HL-60/S4 (cell line): ENCODE measurements at regions not wholly inside any gene's neighbourhood (a gene's known extent, or its start where the extent isn't known, plus 50 kb on each side); places are given as distances from the start of the nearest gene placed in this dataset.

Experiments
- in situ Hi-C: fragments of 300-500 bp; cut with MboI; formaldehyde crosslinking; loops from 2 replicates; pipeline ENCODE4 v1.14.3; 2022; ENCODE audit warnings: low sequenced_read_pairs

DNA sequence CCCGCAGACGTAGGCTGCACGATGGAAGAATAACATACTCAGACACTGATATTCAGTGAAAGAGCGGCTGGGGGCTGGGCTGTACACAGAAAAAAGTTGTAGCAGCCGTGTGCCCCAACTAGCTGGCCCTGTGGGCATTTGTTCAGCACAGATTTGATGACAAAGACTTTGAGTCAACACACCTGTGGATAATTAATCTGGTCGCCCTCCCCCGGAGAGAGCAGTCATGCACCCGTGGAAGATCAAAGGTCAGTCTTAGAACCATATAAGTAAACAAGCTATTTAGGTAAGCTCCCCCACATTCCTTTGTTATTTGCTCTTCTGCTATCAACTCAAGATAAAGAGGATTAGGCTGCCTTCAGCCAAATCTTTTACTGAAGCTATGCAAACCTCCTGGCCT lies 148.4 kb upstream of the HMCN1 start:
- in situ Hi-C loops, result no loop called here

DNA sequence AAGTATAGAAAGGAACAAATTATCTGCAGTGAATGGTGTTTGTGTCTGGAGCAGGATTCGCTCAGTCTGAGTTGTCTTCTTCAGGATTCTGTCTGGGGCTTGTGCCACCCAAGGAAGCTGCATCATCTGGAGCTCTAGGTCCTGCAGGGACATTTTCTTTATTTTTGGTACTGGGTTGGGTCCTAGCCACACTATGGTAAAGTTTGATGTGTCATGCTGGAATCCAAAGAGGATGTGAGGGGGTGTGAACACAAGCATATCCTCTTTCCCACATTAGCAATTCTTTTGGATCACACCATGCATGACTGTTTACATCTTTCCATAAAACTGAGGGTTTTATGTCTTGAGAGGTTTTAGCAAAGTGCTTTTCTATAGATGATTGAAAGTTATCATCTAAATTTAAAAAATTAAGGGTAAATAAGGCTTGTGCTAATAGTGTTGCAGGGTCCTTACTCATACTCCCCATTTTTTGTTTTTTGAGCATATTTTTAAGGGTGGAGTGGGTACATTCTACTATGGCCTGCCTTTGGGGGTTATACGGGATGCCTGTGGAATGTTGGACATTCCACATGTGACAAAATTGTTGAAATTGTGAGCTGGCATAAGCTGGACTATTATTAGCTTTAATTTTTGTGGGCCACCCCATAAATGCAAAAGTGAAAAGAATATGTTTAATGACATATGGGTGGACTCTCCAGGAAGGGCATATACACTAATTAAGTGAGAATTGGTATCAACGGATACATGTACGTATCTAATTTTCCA lies 152.0 kb upstream of the HMCN1 start:
- in situ Hi-C loops, result no loop called here

DNA sequence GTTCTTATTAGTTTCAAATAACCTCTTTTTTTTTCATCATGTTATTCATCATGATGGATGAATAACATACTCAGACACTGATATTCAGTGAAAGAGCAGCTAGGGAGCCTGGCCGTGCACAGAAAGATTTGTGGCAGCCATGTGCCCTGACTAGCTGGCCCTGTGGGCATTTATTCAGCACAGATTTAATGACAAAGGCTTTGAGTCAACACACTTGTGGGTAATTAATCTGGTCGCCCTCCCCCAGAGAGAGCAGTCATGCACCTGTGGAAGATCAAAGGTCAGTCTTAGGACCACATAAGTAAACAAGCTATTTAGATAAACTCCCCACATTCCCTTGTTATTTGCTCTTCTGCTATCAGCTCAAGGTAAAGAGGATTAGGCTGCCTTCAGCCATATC lies 153.2 kb upstream of the HMCN1 start:
- in situ Hi-C loops, result no loop called here

DNA sequence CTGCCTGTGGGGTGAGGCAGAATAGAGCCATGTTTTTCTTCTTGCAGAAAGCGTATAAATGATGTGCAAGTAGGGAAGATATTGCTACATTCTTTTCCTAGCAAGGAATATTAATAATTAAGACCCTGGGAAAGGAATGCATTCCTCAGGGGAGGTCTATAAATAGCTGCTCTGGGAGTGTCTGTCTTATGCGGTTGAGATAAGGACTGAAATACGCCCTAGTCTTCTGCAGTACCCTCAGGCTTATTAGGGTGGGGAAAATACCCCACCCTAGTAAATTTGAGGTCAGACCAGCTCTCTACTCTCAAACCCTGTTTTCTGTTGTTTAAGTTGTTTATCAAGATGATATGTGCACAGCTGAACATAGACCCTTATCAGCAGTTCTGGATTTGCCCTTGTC lies 155.9 kb upstream of the HMCN1 start:
- in situ Hi-C loops, result no loop called here

DNA sequence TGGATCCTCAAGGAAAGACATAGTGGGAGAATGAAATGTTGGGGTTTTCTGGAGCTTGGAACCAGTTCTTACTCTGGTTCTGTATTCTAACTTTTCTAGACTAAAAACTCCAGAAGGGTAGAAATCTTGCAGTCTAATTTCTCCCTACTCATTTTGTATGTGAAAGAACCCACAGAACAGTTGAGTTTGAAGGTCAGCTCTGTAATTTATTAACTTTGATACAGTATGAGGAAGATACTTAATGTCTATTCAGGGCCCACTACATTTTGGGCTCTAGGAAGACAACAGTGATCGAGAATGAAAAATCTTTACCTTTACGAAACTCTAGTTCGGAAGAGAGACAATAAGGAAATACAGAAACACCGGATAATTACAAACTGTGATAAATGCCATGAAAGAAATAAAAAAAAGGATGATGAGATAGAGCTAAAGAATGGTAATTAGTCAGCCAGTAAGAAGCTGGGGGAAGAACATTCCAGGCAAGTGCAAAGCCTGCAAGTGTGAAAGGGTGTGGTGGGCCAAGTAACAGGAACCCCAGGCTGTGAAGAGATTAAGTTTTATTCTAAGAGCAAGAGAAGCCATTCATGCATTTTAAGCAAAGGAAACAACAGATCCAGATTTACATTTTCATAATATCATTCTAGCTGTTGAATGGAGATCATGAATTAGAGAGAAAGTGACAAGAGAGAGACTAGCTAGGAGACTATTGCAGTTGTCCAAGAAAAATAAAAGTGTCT lies 159.9 kb upstream of the HMCN1 start:
- in situ Hi-C loops, result loop anchor here (25.0 kb wide), 1 partner anchor 262 kb away; the partner anchor contains the start of gene IVNS1ABP

DNA sequence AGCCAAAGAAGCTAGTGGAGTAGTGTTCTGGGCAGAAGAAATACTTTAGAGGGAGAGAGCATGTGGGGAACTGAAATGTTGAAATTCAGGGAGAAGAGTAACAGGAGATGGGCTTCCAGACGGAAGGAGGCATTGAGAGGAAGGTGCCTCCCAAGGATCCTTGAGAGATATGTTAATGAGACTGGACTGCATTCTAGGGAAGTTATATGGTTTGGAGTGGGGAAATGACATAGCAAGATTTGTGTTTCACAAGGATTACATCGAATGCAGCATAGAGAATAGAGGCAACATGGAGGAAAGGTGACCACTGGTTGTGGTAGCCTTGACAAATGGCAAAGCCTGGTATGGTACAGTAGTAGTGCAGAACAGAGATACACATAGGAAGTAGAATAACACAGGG lies 160.5 kb upstream of the HMCN1 start:
- in situ Hi-C loops, result loop anchor here (25.0 kb wide), 1 partner anchor 261 kb away; the partner anchor contains the start of gene IVNS1ABP

DNA sequence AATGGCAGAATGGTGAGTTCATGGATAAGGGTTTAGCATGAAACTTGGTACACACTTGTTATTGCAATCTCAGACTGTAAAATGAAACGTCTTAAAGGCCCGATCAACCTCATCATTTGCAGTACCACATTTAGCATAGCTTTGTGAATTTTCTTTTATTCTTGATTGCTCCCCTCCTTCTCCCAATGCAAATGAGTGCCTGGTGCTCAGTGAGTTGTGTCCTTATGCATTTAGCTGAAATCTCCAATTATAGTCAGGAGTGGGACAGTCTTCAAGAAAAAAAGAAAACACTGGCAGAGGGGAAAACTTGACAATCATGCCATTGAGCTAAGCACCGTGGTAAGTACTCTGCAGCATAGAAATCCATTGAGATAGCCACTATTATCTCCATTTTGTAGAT lies 161.0 kb upstream of the HMCN1 start:
- in situ Hi-C loops, result loop anchor here (25.0 kb wide), 1 partner anchor 261 kb away; the partner anchor contains the start of gene IVNS1ABP

DNA sequence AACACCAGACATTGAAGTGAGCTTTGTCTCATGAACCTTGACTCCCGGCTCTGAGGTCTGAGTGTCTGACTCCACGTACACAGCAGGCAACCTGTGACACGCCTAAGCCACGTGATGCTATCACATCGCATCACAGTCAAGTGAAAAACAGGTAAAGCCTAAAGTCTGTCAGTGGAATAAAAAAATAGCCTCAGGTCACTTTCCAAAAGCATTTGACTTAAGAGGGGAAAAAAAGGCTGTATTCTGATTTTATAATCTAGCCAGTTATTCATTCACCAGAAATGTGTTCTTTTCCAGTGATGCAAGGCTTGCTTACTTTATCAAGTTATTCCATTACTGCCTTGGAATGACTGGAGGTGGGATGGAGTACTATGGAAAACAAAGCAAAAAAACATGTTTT lies 163.2 kb upstream of the HMCN1 start:
- in situ Hi-C loops, result loop anchor here (25.0 kb wide), 1 partner anchor 259 kb away; the partner anchor contains the start of gene IVNS1ABP

DNA sequence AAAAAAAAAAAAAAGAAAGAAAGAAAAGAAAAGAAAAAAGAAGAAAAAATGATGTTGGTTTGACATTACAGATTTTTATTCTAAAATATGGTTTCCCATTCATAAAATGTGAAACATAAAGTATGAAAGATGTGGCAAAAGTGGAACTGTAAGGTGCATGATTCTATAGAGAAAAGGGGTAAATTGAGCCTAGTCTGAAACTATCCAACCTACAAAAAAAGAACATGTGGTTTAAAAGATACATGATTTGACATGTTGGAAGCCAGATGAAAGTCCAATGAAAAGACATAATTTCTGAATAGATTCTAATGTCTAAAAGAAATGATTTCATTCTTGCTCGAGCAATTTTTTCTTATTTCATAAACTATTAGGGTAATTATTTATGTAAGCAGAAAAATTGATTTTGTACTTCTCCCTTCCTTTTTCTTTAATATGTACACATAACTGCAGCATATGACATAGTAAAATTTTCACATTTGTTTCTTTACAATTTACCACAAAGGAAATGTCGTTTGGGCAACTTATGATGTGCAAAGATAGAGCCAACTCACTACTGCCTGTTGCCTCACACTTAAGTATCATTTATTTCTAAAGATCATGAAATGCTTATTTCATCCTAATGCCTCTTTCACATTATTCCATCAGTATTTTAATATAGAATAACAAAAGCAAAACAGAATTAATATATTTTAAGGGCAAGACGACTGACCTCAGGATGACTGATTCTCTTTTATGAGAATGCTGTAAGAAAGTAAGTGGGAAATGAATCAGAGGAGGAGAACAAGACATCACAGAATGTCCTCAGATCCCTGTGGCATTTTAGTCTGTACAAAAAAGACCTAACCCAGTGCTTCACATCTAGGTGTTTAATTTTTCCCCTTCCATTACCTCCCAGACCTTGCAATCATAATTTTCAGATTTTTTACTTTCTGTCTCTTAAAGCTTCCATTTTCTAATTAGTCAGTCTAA lies 165.8 kb upstream of the HMCN1 start:
- in situ Hi-C loops, result loop anchor here (25.0 kb wide), 1 partner anchor 256 kb away; the partner anchor contains the start of gene IVNS1ABP

DNA sequence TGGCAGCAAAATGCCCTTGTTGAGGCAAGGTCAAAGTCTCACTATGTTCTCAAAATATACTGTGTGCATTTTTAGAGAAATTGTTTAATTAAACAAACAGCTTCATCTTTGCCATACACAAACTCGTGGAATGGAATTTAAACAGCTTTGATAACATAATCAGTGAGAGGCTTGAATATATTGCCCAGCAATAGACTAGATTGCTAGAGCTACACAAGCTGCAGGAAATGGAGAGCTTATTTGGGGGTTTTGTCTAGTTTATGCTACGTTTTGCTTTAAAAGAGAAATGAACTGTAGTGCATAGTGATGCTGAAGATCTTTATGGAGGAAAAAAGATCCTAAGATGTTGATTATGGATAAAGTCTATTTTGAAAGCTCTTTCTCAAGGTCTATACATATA lies 166.8 kb upstream of the HMCN1 start:
- in situ Hi-C loops, result loop anchor here (25.0 kb wide), 1 partner anchor 255 kb away; the partner anchor contains the start of gene IVNS1ABP

DNA sequence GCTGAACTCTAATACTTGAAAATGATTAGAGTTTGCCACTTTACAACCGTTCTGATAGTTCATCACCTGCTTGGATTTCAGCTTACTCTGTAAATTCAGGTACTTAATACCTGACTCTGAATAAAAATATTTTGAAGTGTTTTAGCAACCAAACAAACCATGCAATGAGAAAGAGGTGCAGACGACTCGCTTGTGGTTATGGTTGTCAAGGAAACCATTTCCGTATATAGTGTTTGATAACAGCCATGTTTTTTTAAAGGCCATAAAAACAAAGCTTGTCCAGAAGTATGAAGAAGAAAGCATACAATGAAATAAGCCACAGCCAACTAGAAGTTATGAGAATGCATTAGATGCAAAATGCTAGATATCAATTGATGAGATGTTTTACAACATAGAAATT lies 167.2 kb upstream of the HMCN1 start:
- in situ Hi-C loops, result loop anchor here (25.0 kb wide), 1 partner anchor 255 kb away; the partner anchor contains the start of gene IVNS1ABP

DNA sequence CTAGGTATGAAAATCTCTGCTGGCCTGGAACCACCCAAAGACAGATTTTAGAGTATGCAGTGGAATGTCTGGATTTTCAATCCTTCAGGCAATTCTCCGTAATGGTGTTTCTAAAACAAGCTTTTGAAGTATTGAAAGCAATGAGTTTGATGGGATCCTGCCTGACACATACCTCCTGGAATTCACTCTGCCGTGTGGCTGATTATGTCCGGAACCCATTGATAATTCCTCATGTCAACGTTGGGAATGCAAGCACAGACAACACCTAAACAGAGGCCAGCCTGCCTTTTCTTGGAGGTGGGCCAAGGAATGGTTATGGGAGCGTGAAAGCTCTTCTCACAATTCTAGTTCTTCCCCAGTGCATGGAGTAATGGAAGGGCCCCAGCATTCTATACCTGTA lies 168.9 kb upstream of the HMCN1 start:
- in situ Hi-C loops, result loop anchor here (25.0 kb wide), 1 partner anchor 253 kb away; the partner anchor contains the start of gene IVNS1ABP

DNA sequence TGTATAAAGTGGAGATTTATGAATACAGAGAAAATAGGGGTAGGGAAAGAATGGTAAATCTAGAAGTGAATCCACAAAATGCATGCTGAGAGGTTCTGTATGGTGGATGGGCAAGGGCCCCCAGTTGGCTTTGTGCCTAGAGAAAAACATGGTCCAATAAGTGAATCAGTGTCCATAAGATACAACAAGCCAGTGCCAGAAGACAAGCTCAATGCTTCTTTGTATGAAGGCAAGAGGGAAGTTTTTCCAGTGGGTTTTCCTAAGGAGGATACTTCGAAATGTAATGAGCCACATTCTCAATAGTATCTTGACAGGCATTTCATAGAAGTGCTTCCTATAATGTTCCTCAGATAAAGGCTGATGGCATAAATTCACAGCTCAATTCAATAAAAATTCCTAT lies 169.4 kb upstream of the HMCN1 start:
- in situ Hi-C loops, result loop anchor here (25.0 kb wide), 1 partner anchor 253 kb away; the partner anchor contains the start of gene IVNS1ABP

DNA sequence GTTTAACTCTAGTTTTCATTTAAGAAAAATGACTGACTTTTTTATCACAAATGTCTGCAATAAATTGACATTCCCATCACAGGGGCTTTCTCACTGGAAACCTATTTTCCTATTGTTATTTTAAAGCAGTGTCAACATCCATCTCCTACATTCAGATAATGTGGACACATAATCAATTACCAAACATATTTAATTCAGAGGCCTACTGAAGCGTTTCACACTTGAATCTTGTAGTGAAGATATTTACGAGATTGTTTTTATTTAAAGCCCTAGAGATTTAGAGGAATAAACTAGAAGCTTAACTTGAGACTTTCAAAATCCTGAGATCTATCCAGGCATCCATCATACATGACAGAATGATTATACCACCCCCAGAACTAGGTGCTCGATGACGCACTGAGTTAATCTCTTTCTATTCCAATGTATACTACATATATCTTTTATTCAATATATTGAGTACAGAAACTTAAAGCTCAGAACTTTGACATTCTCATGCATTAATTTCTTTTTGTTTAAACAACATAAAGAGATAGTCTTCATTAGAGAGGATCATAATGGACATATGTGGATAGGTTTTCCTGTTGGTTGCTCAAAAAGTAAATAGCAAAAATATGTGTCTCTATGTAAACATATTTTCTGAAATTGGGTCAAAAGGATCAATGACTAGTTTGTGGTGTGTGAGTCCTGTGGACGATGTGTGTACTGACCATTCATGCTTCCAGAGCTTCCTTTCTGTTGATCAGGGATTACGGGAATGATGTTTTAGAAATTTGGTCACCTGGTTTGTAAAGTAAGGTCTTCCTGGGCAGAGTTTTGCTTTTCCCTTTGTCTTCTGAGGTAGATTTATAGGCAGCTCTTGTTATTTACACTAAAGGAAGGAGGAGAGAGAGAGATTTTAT lies 171.5 kb upstream of the HMCN1 start:
- in situ Hi-C loops, result loop anchor here (25.0 kb wide), 1 partner anchor 250 kb away; the partner anchor contains the start of gene IVNS1ABP

DNA sequence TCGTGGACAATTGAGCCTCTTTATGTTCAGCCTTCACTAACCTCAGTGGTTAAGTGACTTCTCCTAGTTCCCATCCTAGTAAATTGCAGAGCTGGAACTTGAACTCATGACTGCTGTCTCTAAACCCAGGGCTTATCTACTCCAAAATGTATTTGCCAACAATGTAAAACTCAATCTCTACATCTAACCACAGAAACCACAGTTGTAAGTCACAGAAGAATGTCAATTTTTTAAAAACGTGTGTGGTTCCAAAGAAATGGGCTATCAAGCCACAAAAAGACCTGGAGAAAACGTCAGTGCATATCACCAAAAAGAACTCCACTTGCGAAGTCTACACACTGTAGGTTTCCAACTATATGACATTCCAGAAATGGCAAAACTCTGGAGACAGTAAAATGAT lies 172.6 kb upstream of the HMCN1 start:
- in situ Hi-C loops, result loop anchor here (25.0 kb wide), 1 partner anchor 249 kb away; the partner anchor contains the start of gene IVNS1ABP

DNA sequence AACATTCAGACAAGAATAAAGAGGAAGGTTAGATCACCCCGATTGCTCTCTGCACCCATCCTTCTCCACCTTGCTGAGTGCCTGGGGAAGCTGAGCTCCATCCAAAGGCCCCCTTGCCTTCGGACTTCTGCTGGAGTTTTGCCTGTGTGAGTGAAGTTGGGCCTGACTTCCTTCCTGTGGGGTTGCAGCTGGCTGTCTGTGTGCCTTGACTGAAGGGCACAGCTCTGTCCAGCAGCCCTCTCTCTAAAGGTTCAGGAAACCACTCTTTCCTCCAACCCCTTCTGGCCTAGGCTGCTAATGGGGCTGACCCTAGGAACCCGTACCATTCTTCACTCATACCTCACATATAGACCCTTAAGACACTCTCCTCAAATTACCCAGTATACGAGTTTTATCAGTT lies 173.4 kb upstream of the HMCN1 start:
- in situ Hi-C loops, result loop anchor here (25.0 kb wide), 1 partner anchor 248 kb away; the partner anchor contains the start of gene IVNS1ABP

DNA sequence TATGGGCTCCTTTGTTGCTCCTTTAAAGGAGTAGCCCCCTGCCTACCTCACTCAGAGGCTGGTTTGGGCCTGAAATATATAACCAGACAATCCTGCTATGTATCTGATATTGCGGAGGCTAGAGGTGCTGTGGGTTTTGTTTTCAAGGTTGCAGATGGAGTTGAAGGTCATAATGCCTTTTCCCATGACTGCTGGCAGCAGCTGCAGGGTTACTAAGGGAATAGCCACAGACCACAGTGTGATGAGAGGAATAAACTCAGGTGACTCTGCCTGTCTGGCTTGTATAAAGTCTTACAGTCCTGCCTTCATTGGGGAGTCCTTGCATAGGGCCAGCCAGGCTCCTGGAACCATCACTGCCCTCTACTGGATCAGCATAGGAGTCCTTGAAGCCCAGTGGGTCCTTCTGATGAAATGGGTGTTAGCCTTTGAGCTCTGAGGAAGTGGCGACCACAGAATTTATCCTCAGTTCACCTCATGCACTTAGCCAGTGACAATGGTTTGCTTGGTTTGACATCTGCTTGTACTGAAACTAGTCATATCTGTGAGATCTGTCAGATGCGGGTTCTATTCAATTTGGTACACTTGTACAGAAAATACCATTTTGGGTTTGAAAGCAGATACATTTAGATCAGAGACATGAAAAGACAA lies 174.4 kb upstream of the HMCN1 start:
- in situ Hi-C loops, result loop anchor here (25.0 kb wide), 1 partner anchor 248 kb away; the partner anchor contains the start of gene IVNS1ABP

DNA sequence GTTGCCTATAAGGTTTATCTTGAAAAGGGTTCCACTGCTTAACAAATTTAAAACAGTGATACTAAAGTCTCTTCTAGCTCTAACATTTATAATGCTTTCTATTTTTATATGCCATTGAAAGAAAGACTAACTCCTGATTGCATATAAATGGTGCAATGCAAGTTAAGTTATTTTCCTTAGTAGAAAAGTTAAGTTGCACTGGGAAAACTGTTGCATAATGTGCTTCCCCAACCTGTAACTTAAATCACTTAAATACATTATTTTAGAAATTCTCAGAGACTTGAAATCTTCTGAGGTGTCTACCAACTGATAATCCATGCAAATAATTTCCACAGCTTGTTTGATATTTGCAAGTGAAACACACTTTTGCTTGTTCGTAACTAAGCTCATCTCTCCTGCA lies 175.0 kb upstream of the HMCN1 start:
- in situ Hi-C loops, result loop anchor here (25.0 kb wide), 1 partner anchor 247 kb away; the partner anchor contains the start of gene IVNS1ABP
